ENCODE measurements at regions not wholly inside any gene's neighbourhood (a gene's known extent, or its start where the extent isn't known, plus 50 kb on each side); places are given as distances from the start of the nearest gene placed in this dataset.

DNA sequence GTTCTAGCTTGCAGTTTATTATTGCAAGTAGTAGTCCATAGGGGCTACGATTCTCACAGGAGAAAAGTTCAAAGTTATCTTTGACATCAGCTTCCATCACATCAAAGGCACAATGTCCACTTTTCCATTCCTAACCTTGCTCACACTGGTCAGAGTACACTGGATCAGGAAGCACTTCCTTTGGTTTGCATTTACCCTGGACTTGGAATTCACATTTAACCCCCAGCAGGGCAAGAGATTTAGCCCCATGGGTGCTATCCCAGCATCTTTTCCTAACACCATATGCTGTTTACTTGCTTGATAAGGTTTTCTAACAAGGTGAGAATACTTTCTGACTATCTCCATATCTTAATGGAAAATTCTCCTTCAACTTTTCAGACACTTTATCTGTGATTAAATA lies 55.6 kb upstream of the ASTN2 start:
- no peak for ATAC-seq

DNA sequence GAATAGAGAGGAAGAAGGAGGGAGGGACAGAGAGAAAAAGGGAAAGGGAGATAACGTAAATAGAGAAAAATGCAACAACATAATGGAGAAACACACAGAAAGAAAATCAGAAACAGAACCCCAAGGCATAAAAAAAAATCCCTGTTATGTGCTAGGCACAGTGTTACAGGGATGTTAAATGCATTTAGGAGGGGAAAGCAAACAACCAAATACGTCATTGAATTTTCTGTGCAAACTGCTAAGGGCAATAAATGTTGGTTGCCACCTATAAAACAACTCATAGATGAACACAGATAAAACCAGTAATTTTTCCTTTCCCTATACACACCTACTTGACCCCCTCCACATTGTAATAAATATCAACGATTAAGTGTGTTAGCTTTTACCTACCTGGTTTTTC lies 51.3 kb upstream of the ASTN2 start:
- Histone ChIP-seq H3K27ac (no peak overlapping the region), H3K4me3 (no peak overlapping the region), H3K36me3 (no peaks in the 10 kb centered on the region), H3K4me1 (no peaks in the 10 kb centered on the region), H3K9me3 (no peaks in the 10 kb centered on the region), H3K27me3 (no peaks in the 10 kb centered on the region)
- TF ChIP-seq, protein P1, sequence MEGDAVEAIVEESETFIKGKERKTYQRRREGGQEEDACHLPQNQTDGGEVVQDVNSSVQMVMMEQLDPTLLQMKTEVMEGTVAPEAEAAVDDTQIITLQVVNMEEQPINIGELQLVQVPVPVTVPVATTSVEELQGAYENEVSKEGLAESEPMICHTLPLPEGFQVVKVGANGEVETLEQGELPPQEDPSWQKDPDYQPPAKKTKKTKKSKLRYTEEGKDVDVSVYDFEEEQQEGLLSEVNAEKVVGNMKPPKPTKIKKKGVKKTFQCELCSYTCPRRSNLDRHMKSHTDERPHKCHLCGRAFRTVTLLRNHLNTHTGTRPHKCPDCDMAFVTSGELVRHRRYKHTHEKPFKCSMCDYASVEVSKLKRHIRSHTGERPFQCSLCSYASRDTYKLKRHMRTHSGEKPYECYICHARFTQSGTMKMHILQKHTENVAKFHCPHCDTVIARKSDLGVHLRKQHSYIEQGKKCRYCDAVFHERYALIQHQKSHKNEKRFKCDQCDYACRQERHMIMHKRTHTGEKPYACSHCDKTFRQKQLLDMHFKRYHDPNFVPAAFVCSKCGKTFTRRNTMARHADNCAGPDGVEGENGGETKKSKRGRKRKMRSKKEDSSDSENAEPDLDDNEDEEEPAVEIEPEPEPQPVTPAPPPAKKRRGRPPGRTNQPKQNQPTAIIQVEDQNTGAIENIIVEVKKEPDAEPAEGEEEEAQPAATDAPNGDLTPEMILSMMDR (IDR thresholded peaks at IDR 0.05): no peak
- no peak for DNase-seq
- intact Hi-C loops (cut with DNase I): no loop called here
- no peak for ATAC-seq

More for the DNA sequence above, 55.6 kb upstream of the ASTN2 start:
- H3K4me1 ChIP-seq: no peaks in the 10 kb centered on the region
- H3K36me3 ChIP-seq: no peaks in the 10 kb centered on the region
- intact Hi-C loops (cut with DNase I): no loop called here
- no peak for DNase-seq
- TF ChIP-seq, protein P1 (IDR thresholded peaks at IDR 0.05): no peak
- no peaks in the 10 kb centered on the region for H3K27me3 ChIP-seq
- no peak overlapping the region for H3K27ac ChIP-seq
- no peaks in the 10 kb centered on the region for H3K9me3 ChIP-seq
- no peak overlapping the region for H3K4me3 ChIP-seq

DNA sequence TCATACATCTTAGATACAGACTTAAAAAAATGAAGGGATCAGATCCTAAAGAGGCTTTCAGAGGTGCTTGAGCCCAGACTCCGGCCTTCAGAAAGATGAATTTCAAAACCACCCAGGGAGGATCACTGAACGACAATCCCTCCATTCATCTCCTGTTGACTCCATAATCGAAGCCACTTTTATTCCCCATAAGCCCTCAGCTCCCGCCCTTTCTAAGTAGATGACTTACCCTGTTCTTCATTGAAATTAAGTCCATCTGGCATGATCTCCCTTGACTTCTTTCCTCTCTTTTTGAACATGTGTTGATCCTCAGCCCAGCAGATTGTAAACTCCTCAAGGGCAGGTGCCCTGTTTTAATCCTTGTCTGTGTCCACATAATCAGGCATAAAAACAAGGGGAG lies 50.8 kb upstream of the ASTN2 start:
- DNase-seq (no peak), ATAC-seq (no peak)
- TF ChIP-seq, protein P1 (IDR thresholded peaks at IDR 0.05): no peak
- Histone ChIP-seq H3K27me3 (no peaks in the 10 kb centered on the region), H3K27ac (no peak overlapping the region), H3K36me3 (no peaks in the 10 kb centered on the region), H3K4me3 (no peak overlapping the region), H3K9me3 (no peaks in the 10 kb centered on the region), H3K4me1 (no peaks in the 10 kb centered on the region)
- intact Hi-C loops (cut with DNase I): no loop called here

DNA sequence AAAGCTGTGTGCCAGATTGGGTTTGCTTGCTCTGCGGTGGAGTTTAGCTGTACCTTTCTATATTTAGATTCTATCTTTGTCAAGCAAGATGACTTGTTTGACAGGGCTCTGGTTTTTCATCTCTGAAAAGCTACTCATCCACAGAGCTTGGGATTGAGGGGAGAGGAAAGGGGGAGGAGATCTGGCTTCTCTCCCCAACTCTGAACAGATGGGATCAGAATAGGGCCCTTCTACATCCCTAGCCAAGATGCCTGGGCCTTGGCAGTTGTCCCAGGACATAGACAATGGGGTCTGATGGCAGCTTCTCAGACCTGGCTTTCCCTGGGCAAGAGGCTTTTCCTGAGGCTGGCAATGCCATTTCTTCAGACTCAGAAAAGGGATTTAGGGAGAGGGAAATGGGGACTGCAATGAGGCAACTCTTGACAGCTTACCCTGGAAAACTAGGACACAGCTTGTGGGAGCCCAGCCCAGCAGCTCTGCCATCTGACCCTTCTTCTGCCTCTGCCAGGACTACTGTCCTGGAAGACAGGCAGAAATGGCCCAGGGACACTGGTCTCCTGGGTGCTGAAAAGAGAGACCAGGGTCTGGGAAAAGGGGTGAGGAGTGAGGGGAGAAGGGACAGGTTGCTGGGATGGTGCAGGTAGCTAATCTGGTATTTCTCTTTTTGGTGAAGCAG lies 50.2 kb upstream of the ASTN2 start:
- Histone ChIP-seq H3K27me3 (no peaks in the 10 kb centered on the region), H3K36me3 (no peaks in the 10 kb centered on the region), H3K4me1 (no peaks in the 10 kb centered on the region), H3K4me3 (no peak overlapping the region), H3K27ac (no peak overlapping the region), H3K9me3 (no peaks in the 10 kb centered on the region)
- TF ChIP-seq, protein P1 (IDR thresholded peaks at IDR 0.05): no peak
- intact Hi-C loops (cut with DNase I): no loop called here
- ATAC-seq (no peak), DNase-seq (no peak)

Data from left lung (tissue), 4 donors.